ENCODE measurements at regions not wholly inside any gene's neighbourhood (a gene's known extent, or its start where the extent isn't known, plus 50 kb on each side); places are given as distances from the start of the nearest gene placed in this dataset.

DNA sequence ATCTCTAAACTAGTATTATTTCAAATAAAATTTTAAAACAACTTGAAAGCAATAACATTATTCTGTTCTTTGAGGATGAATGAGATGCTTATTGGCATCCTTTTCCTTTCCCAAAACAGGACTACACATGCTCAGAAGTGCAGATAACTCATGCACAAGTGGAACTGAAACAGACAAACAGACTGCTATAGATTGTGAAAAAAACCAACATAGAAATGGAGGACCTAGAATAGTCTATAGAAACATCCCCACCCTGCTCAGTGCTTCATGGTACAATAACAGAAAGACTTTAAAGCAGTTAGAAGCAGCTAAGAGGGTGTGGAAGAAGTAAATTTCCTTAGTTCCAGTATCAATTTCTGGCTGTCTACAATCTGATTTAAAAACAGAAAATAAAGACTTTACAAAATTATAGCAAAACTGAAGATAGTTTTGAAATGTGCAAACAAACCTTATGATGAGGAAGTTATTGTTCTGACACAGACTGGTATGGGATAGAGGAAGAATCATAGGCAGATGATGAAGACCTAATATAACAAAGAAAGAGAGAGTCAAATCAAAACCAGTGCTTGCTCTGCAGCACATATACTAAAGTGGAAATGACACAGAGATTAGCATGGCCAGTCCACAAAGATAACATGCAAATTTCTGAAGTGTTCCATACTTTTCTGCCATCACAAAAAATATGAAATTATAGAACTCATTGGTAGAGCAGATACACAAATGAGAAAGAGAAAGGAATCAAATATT, 1025.4 kb downstream of the SQOR start:
- intact Hi-C loops (cut with DNase I) = no loop called here
- no peak for DNase-seq
- Histone ChIP-seq H3K4me1 (no peaks in the 10 kb centered on the region), H3K36me3 (no peaks in the 10 kb centered on the region), H3K4me3 (replicated peaks in 1 of 3) (no peak overlapping the region), H3K27me3 (no peaks in the 10 kb centered on the region), H3K27ac (no peak overlapping the region), H3K9me3 (no peaks in the 10 kb centered on the region)
- TF ChIP-seq POLR2A (IDR thresholded peaks at IDR 0.05) = no peak
- TF ChIP-seq, protein P1, sequence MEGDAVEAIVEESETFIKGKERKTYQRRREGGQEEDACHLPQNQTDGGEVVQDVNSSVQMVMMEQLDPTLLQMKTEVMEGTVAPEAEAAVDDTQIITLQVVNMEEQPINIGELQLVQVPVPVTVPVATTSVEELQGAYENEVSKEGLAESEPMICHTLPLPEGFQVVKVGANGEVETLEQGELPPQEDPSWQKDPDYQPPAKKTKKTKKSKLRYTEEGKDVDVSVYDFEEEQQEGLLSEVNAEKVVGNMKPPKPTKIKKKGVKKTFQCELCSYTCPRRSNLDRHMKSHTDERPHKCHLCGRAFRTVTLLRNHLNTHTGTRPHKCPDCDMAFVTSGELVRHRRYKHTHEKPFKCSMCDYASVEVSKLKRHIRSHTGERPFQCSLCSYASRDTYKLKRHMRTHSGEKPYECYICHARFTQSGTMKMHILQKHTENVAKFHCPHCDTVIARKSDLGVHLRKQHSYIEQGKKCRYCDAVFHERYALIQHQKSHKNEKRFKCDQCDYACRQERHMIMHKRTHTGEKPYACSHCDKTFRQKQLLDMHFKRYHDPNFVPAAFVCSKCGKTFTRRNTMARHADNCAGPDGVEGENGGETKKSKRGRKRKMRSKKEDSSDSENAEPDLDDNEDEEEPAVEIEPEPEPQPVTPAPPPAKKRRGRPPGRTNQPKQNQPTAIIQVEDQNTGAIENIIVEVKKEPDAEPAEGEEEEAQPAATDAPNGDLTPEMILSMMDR (IDR thresholded peaks at IDR 0.05) = no peak

GRCh38 chr15:46670258-46670657, 1035.4 kb downstream of the SQOR start:
- Histone ChIP-seq H3K4me3 (replicated peaks in 1 of 3) (no peak overlapping the region), H3K9me3 (no peaks in the 10 kb centered on the region), H3K36me3 (no peaks in the 10 kb centered on the region), H3K4me1 (no peaks in the 10 kb centered on the region), H3K27ac (no peak overlapping the region), H3K27me3 (no peaks in the 10 kb centered on the region)
- TF ChIP-seq, protein P1 (IDR thresholded peaks at IDR 0.05) = no peak
- no peak for TF ChIP-seq POLR2A (IDR thresholded peaks at IDR 0.05)
- WGBS, 2 donors = 86 to 93% methylated on average over 2 of the region's 2 CpGs
- intact Hi-C loops (cut with DNase I) = no loop called here
- DNase-seq = no peak

GRCh38 chr15:46671336-46671735, 1036.5 kb downstream of the SQOR start:
- Histone ChIP-seq H3K4me1 (no peaks in the 10 kb centered on the region), H3K36me3 (no peaks in the 10 kb centered on the region), H3K27ac (no peak overlapping the region), H3K4me3 (replicated peaks in 1 of 3) (no peak overlapping the region), H3K27me3 (no peaks in the 10 kb centered on the region), H3K9me3 (no peaks in the 10 kb centered on the region)
- no peak for DNase-seq
- no peak for TF ChIP-seq POLR2A (IDR thresholded peaks at IDR 0.05)
- TF ChIP-seq, protein P1 (IDR thresholded peaks at IDR 0.05) = no peak
- intact Hi-C loops (cut with DNase I) = no loop called here
- 63 to 80% methylated on average over 1 of the region's 1 CpG for WGBS, 2 donors

GRCh38 chr15:46672041-46672440, 1037.2 kb downstream of the SQOR start:
- no peak overlapping the region for H3K4me3 ChIP-seq (replicated peaks in 1 of 3)
- H3K27ac ChIP-seq = no peak overlapping the region
- no peaks in the 10 kb centered on the region for H3K27me3 ChIP-seq
- H3K36me3 ChIP-seq = no peaks in the 10 kb centered on the region
- WGBS, 2 donors = 51 to 58% methylated on average over 5 of the region's 5 CpGs
- no peaks in the 10 kb centered on the region for H3K4me1 ChIP-seq
- TF ChIP-seq POLR2A (IDR thresholded peaks at IDR 0.05) = no peak
- TF ChIP-seq, protein P1 (IDR thresholded peaks at IDR 0.05) = no peak
- no peak for DNase-seq
- H3K9me3 ChIP-seq = no peaks in the 10 kb centered on the region
- intact Hi-C loops (cut with DNase I) = no loop called here

DNA sequence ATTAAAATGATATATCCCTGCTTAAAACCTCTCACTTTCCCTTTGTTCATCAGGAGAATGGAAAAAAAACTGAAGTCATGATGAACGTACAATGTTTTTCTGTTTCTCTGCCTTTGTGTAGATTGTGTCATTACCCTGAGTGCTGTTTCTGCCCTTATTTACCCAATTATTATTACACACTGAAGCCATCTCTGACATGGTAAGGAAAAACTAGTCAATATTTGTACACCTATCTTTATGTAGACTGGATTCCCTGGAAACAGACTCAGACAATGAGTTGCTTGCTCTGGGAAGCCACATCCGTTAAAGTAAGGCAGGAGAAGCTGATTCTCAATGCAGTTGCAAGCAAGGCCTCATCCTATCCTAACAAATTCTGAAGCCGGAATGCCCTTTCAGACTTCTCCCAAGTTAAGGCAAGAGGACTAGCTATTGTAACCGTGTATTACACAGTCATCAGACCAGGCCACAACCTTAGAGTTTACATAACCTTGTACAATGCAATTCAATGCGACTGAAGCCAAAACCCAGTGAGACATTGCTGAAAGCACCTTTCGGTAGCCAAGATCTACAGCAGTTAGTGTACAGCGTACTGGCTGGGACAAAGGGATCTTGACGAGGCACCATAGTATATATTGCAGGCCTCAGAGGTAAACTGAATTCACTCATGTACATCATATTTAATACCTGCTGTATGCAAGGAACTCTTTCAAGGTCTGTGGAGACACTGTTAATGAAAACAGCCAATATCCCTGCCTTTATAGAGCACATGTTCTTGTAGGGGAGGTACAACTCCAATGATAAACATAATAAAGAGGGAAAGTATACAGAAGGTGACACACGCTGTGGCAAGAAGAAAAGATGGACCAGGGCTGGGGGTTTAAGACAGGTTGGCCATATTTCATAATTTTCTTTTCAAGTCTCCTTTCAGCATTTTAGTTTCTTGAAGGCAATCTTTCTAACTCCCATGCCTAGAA, 1040.8 kb upstream of the SEMA6D start:
- intact Hi-C loops (cut with DNase I) = no loop called here
- Histone ChIP-seq H3K27me3 (no peaks in the 10 kb centered on the region), H3K36me3 (no peaks in the 10 kb centered on the region), H3K4me1 (no peaks in the 10 kb centered on the region), H3K27ac (no peak overlapping the region), H3K9me3 (no peaks in the 10 kb centered on the region), H3K4me3 (replicated peaks in 1 of 3) (no peak overlapping the region)
- TF ChIP-seq POLR2A (IDR thresholded peaks at IDR 0.05) = no peak
- TF ChIP-seq, protein P1 (IDR thresholded peaks at IDR 0.05) = no peak
- DNase-seq = no peak
- 90 to 94% methylated on average over 9 of the region's 9 CpGs for WGBS, 2 donors

All from thyroid gland (tissue), 4 donors.